ENCODE measurements at regions not wholly inside any gene's neighbourhood (a gene's known extent, or its start where the extent isn't known, plus 50 kb on each side); places are given as distances from the start of the nearest gene placed in this dataset.

- no peak for TF ChIP-seq NR3C1 (CRISPR knock-in tag; conservative IDR thresholded peaks at IDR 0.05; ENCODE audit: low read depth)
- TF ChIP-seq ZBTB43 (CRISPR knock-in tag; IDR thresholded peaks at IDR 0.05) = no peak
- TF ChIP-seq ZNF121 (CRISPR knock-in tag; IDR thresholded peaks at IDR 0.05) = no peak
These were observed 616.0 kb upstream of the BTBD3 start for GRCh38 chr20:11301699-11302098.
